ENCODE measurements at regions not wholly inside any gene's neighbourhood (a gene's known extent, or its start where the extent isn't known, plus 50 kb on each side); places are given as distances from the start of the nearest gene placed in this dataset.

- Histone ChIP-seq H3K4me3 (no peak overlapping the region), H3K27ac (no peak overlapping the region), H3K9me3 (no peaks in the 10 kb centered on the region), H3K4me1 (peaks cover 0 to 3% (median 0%) of the 10 kb centered on the region in 9 donors), H3K36me3 (no peaks in the 10 kb centered on the region), H3K27me3 (peaks cover 0 to 46% (median 8%) of the 10 kb centered on the region in 7 donors)
- ATAC-seq (no peak), DNase-seq (no peak)
- no peak for TF ChIP-seq CTCF (IDR thresholded peaks at IDR 0.05)
- intact Hi-C loops (cut with DNase I) = loop anchor here in 1 of 10 donors (5.0 kb wide), 1 partner anchor 1432 kb away; no protein-coding TSS in a partner anchor
- WGBS, 2 donors = 65 to 67% methylated on average over 2 of the region's 2 CpGs
These were observed 372.0 kb upstream of the B3GAT1 start for GRCh38 chr11:134784046-134784445.

GRCh38 chr11:134783234-134783633 lies 371.2 kb upstream of the B3GAT1 start:
- peaks cover 0 to 42% (median 9%) of the 10 kb centered on the region in 7 donors for H3K27me3 ChIP-seq
- H3K9me3 ChIP-seq = no peaks in the 10 kb centered on the region
- DNase-seq = no peak
- H3K36me3 ChIP-seq = no peaks in the 10 kb centered on the region
- no peak for TF ChIP-seq CTCF (IDR thresholded peaks at IDR 0.05)
- no peak overlapping the region for H3K27ac ChIP-seq
- intact Hi-C loops (cut with DNase I) = loop anchor here in 1 of 10 donors (5.0 kb wide), 1 partner anchor 1431 kb away; no protein-coding TSS in a partner anchor
- no peak overlapping the region for H3K4me3 ChIP-seq
- WGBS, 2 donors = 59 to 62% methylated on average over 4 of the region's 4 CpGs
- no peak for ATAC-seq
- H3K4me1 ChIP-seq = peaks cover 0 to 3% (median 0%) of the 10 kb centered on the region in 9 donors

- peaks cover 0 to 3% (median 0%) of the 10 kb centered on the region in 9 donors for H3K4me1 ChIP-seq
- no peak for DNase-seq
- 40 to 49% methylated on average over 3 of the region's 3 CpGs for WGBS, 2 donors
- intact Hi-C loops (cut with DNase I) = loop anchor here in 1 of 10 donors (5.0 kb wide), 1 partner anchor 1429 kb away; no protein-coding TSS in a partner anchor
- no peaks in the 10 kb centered on the region for H3K36me3 ChIP-seq
- no peaks in the 10 kb centered on the region for H3K9me3 ChIP-seq
- H3K4me3 ChIP-seq = no peak overlapping the region
- H3K27ac ChIP-seq = no peak overlapping the region
- H3K27me3 ChIP-seq = peaks cover 0 to 32% (median 8%) of the 10 kb centered on the region in 7 donors
- no peak for TF ChIP-seq CTCF (IDR thresholded peaks at IDR 0.05)
- peak in 2 of 8 donors; percentile 39 to 42 for ATAC-seq
These were observed 369.4 kb upstream of the B3GAT1 start for GRCh38 chr11:134781380-134781866.

- 54 to 66% methylated on average over 4 of the region's 4 CpGs for WGBS, 2 donors
- H3K9me3 ChIP-seq = no peaks in the 10 kb centered on the region
- H3K4me3 ChIP-seq = no peak overlapping the region
- DNase-seq (no peak), ATAC-seq (peak in 5 of 8 donors; percentile 41 to 75 (median 58))
- intact Hi-C loops (cut with DNase I) = loop anchor here in 1 of 10 donors (5.0 kb wide), 1 partner anchor 1428 kb away; no protein-coding TSS in a partner anchor
- no peaks in the 10 kb centered on the region for H3K36me3 ChIP-seq
- peaks cover 0 to 3% (median 0%) of the 10 kb centered on the region in 9 donors for H3K4me1 ChIP-seq
- peaks cover 0 to 25% (median 4%) of the 10 kb centered on the region in 7 donors for H3K27me3 ChIP-seq
- no peak overlapping the region for H3K27ac ChIP-seq
- no peak for TF ChIP-seq CTCF (IDR thresholded peaks at IDR 0.05)
These were observed 368.6 kb upstream of the B3GAT1 start for GRCh38 chr11:134780486-134781147.

All from heart right ventricle (tissue), 16 donors.